ENCODE measurements at regions not wholly inside any gene's neighbourhood (a gene's known extent, or its start where the extent isn't known, plus 50 kb on each side); places are given as distances from the start of the nearest gene placed in this dataset.

GRCh38 chr5:166013415-166013814 lies 2278.0 kb upstream of the WWC1 start:
- TF ChIP-seq, protein P1, sequence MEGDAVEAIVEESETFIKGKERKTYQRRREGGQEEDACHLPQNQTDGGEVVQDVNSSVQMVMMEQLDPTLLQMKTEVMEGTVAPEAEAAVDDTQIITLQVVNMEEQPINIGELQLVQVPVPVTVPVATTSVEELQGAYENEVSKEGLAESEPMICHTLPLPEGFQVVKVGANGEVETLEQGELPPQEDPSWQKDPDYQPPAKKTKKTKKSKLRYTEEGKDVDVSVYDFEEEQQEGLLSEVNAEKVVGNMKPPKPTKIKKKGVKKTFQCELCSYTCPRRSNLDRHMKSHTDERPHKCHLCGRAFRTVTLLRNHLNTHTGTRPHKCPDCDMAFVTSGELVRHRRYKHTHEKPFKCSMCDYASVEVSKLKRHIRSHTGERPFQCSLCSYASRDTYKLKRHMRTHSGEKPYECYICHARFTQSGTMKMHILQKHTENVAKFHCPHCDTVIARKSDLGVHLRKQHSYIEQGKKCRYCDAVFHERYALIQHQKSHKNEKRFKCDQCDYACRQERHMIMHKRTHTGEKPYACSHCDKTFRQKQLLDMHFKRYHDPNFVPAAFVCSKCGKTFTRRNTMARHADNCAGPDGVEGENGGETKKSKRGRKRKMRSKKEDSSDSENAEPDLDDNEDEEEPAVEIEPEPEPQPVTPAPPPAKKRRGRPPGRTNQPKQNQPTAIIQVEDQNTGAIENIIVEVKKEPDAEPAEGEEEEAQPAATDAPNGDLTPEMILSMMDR (IDR thresholded peaks at IDR 0.05 in 8 of 11, conservative IDR thresholded peaks at IDR 0.05 in 3 of 11), result no peak
- no peak for TF ChIP-seq POLR2A (IDR thresholded peaks at IDR 0.05)
